UCSD-AML1 (cell line): ENCODE measurements at regions not wholly inside any gene's neighbourhood (a gene's known extent, or its start where the extent isn't known, plus 50 kb on each side); places are given as distances from the start of the nearest gene placed in this dataset.

Source experiments
- DNase-seq: peaks from one replicate; lab custom pipeline; 2025; ENCODE audit not compliant: unreplicated experiment; lab: John Stamatoyannopoulos, UW

DNA sequence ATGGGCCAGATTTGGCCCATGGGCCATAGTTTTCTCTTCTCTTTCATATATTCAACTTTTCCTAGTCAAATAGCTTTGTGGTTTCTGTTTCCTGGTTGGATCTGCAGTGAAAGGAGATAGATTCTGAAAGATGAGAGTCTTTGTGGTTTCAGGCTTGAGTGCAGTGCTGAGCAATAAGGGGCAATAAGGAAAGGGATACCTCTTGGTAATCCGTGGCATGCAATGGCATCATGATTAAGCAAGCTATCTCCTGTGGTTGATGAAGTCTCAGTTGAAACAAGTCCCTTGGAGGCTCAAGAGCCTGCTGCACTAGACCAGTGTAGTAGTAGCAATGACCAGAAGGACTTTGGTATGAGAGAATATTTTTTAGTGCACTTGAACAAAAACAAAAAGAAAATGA is 187.7 kb upstream of the CNTNAP2 start:
- no peak for DNase-seq

DNA sequence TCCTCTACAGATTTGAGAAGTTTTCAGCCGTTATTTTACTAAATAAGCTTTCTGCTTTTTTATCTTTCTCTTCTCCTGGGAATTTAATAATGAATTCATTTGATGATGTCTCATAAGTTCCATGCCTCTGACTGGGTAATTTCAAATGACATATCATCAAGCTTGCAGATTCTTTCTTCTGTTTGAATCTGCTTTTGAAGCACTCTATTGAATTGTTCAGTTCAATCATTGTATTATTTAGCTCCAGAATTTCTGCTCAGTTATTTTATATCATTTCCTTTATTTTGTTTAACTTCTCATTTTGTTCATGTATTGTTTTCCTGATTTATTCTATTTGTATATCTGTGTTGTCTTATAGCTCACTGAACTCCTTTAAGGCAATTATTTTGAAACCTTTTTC is 196.9 kb upstream of the CNTNAP2 start:
- no peak for DNase-seq

DNA sequence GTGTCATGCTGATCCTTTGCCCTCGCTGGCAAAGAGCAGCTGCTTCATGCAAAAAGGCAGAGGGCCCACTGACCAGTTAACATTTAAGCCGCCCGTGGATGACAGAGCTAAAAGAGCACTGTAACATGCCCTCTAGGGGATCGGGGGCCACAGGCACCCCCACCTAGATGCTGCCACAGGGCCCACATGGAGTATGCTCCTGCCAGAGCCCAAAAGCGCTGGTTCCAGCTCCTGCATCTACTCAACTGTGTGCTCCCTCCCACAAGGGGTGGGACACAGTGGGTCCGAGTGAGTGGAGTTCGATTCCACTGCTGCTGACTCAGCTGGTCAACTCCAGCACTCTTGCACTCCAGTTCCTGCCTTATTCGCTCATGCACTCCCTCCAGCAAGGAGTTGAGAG is 199.8 kb upstream of the CNTNAP2 start:
- DNase-seq: no peak

DNA sequence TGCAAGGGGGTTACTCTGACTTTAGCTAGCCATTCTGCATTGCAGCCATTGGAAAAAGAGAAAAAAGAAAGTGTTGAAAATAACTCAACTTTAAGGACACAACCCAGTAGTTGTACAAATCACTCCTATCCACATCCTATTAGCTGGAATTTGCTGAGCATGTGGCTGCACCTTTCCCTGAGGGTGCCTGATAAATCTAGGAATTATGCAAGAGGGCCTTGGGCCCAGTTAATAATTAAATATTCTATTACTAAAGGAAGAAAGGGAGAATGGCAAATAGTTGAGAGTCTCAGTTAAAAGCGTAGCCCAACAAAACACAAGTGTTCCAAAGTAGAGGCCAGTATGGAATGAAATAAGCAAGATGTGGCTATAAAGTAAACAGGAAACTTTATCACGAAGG is 200.9 kb upstream of the CNTNAP2 start:
- DNase-seq: no peak

DNA sequence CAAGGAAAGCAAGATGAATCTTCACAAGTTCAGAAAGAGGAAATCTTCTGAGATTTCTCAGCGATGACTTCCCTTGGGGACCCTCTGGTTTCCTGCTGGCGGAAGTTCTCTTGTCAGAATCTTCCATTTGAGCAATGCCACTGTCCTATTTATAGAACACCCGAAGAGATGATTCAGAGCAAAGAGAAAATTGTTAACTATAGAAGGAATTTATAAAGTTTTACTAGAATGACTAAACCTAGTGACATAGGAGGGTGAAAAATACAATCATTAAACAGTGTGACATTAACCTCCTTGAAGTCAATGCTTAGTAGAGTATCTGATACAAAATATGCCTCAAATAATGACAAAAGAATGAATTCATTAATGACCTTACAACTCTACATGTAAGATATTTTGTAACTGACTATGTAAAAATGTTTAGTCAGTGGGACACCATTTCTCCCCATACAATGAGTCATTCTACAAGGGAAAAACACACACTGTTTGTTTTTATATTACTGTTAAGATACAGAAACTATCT is 206.5 kb upstream of the CNTNAP2 start:
- DNase-seq: no peak

DNA sequence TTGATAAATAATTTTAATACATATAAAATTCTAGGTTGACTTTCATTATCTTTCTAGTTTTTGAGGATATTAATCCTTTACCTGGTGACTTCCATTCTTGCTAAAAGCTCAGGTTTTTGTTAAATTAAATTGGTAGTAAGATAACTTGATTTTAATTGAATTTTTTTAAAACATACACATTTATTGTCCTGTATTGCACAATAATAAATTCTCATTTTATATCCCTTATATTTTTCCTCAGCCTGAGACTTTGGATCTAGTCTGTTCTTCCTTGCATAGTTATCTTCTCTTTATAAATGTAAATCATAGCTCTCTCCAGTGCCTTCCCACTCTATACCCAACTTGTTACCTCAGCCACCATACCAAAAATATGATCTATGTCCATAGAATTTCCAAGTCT is 212.9 kb upstream of the CNTNAP2 start:
- no peak for DNase-seq

DNA sequence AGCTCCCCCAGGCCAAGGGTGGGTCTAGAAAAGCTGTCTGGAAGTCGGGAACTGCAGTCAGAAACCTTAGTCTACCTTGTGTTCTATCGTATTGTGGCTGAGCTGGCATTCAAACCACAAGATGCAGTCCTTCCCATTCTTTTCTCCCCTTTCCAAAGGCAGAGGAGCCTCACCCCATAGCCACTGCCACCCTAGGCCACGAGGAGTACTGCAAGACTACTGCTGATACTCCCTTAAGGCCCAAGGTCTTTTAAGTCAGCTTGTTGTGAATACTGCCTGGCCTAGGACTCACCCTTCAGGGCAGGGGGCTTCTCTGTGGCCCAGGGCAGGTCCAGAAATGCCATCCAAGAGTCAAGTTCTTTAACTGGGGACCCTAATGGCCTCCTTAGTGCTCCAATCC is 214.5 kb upstream of the CNTNAP2 start:
- DNase-seq: no peak

DNA sequence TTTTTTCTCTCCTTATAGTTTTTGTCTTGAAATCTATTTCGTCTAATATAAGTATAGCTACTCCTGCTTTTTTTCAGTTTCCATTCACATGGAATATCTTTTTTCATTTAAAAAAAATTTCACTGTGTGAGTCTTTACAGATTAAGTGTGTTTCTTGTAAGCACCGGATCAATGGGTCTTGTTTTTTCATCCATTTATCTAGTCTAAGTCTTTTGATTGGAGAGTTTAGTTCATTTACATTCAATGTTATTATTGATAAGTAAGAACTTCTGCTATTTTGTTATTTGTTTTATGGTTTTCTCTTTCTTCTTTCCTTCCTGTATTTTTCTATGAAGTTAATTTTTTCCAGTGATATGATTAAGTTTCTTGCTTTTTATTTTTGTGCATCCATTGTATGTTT is 216.7 kb upstream of the CNTNAP2 start:
- no peak for DNase-seq

DNA sequence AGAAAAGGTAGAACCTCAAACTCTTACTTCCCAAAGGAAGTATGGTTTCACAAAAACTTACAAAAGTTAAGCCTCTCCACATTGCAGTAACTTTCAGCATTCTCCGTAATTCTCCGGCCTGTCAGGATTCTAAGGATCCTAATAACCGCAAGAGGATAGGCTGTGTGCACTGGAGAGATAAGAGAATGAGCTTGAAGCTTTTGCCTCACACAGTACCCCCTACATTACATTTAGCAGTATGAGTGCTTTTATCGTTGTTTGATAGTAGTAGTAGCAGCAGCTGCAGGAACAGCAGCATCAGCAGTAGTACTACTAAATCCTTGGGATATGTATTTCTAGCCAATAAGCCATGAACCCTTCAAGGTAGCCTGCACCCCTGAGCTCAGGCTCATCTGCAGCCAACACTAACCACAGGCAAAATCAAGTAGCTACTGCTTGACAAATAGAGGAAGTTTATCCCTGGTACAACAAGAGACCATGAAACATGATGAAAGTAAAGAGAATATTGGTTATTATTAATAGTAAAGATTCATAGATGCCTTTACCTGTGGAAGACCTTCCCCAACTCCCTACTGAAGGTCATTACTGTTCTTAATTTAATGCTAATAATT is 222.6 kb upstream of the CNTNAP2 start:
- DNase-seq: no peak

DNA sequence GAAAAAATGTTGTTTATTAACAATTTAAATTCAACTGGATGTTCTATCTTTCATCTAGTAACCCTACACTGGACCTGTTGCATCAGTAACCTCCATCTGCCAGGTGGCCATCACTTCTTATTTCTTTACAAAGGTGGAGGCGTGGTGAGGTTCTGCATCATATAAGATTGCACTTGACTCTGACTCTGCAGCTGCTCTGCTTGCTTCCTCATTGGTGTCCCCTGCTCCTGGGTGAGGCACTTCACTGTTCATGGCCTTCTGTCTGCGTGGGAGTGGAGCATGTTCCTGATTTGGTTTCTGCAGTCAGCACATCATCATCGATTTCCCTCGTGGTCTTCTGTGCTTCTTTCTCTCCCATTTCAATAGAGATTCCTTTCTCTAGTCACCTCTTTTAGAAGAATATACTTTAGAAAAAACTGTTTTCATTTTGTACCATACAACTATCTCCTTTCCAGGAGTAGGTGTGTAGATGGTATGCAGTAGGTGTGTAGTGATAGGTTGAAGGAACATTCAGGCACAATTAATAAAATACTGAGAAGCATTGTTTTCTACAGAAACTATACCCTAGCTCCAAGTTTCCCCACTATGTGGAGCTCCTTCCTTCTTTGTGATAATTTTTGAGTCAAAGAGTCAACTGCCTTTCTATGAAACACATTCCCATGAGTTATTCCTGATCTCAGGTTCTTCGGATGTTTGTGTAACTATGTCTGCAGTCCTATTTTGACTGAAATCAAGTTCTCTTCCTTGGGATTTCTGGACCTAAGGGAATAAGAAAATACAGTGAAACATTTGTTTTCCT is 231.7 kb upstream of the CNTNAP2 start:
- DNase-seq: no peak

DNA sequence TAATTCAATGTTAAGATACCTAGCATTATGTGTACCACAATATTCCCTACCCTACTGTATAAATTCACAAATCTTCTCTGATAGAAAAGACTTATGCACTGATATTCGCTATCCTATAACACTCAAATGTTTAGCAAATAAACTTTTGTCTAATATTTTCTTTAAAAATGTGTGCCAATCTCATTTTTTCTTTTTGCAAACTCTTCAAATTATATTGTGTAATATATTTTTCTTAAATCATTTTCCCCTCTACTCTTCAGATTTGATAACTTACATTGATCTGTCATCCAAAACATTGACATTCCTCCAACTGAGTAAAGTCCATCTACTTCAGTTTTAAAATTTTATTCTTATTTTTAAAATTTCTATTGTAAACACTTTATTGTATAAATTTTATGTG is 240.2 kb upstream of the CNTNAP2 start:
- DNase-seq: no peak

DNA sequence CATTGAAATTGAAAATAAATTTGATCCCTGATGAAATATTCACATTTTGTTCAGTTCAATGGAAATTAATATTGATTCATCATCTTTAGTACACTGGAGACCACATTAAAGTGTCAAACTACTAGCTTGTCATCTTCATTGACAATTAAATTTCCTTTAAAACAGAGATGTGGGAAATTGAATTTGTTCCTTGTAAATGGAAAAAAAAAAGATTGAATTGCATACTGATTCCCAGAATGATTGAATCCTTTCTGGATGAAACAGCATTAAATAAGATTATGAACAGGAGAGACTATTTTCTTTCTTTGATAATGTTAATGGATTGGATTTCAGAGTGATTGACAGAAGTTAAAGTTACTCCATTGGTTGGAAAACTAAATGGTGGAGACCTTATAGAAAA is 241.3 kb upstream of the CNTNAP2 start:
- no peak for DNase-seq

DNA sequence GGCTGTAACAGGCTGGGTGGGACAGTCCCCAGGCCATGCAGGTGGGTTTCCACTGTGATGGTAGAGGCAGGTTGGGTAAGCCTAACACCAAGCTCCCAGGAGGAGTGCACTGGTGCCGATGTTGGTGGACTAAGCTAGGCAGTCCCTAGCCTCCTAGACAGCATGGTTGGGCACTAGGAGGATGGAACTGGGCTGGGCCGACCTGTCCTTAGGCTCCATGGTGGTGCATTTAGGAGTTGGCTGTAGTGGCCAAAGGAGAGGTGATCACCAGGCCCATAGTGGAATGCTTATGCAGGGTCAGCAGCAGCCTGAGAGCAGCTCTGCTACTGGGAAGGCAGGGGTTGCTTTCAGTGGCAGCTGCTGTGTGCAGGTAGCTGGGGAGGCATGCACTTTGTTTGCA is 247.7 kb upstream of the CNTNAP2 start:
- no peak for DNase-seq

DNA sequence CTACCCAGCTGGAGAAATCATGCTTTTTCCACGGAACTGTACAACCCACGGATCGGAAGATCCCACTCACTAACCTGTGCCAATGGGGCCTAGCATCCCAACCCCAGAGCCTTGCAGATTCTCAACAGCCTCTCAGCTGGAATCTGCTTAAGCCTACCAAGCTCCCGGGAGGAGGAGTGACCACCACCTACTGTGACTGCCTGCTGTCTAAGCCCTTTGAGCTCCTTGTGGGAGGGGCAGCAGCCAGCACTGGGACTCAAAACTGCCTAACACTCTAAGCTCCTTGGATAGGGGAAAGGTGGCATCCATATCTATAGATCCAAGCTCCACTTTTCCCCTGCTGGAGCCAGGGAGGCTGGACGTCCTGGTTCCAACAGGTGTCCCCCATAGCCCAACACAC is 254.4 kb upstream of the CNTNAP2 start:
- no peak for DNase-seq

DNA sequence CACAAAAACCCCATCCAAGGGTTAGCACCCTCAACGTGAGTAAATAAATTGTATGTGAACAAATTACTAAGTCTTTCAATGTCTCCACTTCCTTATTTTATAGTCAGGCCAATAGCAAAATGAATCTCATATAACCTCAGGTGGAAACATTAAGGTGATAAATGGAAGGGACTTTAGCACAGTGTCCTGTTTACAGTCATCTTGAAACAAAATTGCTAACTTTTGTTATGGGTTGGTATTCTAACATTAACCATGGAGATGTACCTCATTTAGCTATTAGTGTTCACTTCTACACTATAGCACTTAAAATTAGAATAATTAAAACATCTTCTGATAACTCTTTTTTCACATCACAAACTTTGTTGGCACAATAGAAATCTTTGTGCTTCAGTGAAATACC is 255.8 kb upstream of the CNTNAP2 start:
- no peak for DNase-seq

DNA sequence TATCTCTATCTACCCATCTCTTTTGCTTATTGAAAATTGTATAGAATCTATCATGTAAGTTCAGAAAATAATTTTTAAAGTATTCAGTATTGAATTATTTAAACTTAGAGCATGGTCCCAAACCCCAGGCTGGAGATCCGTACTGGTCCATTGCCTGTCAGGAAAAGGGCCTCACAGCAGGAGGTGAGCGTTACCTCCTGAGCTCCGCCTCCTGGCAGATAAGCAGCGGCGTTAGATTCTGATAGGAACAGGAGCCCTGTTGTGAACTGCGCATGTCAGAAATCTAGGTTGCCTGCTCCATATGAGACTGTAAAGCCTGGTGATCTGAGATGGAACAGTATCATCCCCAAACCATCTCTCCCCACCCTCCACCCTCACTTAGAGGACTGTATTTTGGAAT is 266.0 kb upstream of the CNTNAP2 start:
- DNase-seq: no peak

DNA sequence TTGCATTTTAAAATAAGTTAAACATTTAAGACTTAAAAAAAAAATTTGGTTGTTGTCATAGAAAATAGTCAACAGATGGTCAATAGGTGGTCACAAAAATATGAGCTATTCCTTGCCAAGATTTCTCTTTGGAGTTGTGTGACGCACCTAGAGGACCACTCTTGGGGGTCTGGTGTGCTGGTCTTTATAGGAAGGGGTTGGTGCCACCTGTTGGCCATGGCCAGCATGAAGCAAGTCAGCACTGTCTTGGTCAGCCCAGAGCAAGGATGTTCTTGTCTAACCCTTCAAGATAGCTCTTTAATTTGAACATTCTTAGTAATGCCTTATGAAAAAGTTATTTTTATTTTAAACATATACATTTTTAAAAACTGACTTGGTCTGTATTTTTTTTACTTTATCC is 267.9 kb upstream of the CNTNAP2 start:
- no peak for DNase-seq

DNA sequence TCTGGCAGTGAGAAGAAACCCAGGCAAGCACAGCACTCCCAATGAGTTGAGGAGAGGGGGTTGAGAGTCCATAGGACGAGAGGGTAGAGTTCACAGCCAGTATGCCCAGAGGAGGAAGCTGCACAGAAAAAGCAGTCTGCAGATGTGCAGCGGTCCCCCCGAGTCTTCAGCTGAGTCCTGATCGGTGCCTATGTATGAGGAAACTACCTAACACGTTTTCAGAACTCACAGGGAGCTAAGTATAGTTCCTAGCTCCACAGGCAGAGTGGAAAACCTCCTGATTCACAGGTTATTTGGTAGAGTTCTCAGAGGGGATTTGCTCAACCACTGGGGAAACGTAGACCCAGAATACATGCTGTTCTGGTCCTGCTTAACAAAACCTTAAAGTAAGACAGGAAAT is 271.3 kb upstream of the CNTNAP2 start:
- no peak for DNase-seq

DNA sequence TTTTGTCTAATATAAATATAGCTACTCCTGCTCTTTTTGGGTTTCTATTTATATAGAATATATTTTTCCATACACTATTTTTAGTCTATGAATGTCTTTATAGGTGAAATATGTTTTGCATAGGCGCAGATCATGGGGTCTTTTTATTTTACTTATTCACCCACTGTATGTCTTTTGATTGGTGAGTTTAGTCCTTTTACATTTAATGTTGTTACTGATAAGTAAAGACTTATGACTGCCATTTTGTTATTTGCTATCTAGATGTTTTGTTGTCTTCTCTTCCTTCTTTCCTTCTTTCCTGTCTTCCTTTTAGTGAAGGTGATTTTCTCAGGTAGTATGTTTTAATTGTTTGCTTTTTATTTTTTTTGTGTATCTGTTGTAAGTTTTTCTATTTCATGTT is 276.8 kb upstream of the CNTNAP2 start:
- DNase-seq: no peak

DNA sequence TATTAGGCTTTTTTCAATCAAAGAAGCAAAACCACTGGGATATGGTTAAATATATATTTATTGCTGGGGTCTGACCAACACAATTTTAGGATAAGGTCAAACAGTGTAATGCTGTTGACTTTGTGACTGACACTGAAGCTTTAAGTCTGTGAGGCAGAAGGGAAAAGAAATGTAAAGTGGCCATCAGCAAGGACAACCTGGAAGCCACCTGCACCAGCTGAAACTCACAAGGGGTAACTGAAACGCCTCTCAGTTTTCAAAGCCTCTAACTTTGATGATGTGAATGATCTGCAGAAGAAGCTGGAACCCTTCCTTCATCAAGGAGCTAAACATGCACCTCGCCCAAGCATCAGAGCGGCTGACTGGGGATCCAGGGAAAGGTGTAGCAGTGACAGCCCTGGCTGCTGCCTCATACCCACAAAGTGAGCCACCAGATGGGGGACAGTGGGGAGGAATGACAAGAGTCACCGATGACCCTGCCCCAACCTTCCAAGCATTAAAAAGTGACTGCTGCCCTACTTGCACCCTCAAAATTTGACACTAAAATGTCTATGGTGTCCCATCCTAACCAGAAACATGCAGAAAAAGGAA is 284.9 kb upstream of the CNTNAP2 start:
- no peak for DNase-seq

DNA sequence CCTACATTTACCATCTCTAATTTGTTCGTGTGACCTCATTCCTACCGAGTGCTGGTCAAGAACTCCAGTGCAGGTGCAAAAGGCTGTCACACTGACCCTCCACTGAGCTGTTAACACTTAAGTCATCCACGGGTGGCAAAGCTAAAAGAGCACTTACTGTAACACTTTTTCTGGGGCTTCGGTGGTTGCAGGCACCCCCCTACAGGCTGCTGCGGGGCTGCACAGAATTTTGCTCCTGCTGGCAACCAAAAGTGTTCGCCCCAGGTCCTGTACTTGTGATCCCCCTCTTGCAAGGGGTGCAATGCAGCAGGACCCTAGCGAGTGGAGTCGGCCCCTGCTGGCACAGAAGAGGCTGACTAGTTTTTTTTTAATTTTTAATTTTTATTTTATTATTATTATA is 298.9 kb upstream of the CNTNAP2 start:
- DNase-seq: no peak

DNA sequence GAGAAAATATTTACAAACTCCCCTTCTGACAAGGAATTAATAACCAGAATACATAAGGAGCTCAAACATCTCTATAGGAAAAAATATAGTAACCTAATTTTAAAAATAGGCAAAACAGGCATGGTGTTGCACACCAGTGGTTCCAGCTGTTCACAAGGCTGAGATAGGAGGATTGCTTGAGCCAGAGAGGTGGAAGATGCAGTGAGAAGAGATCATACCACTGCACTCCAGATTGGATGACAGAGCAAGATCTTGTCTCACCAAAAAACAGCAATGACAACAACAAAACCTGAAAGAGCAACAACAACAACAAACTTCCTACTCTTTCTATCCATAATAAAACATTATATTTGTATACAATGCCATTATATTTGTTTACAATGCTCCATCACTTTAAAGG is 304.4 kb upstream of the CNTNAP2 start:
- DNase-seq: no peak
